ENCODE measurements at regions not wholly inside any gene's neighbourhood (a gene's known extent, or its start where the extent isn't known, plus 50 kb on each side); places are given as distances from the start of the nearest gene placed in this dataset.

GRCh38 chr13:69623973-69624372, 483.7 kb upstream of the ATXN8OS start:
- no peak for ATAC-seq
- no peak for TF ChIP-seq RARB (CRISPR knock-in tag; IDR thresholded peaks at IDR 0.05)
- TF ChIP-seq TOX (CRISPR knock-in tag; IDR thresholded peaks at IDR 0.05; ENCODE audit: borderline replicate concordance), result no peak
- TF ChIP-seq ZFP3 (CRISPR knock-in tag; IDR thresholded peaks at IDR 0.05), result no peak
- TF ChIP-seq PPARA (CRISPR knock-in tag; IDR thresholded peaks at IDR 0.05; ENCODE audit: borderline replicate concordance), result no peak
- no peak for TF ChIP-seq ZNF70 (CRISPR knock-in tag; IDR thresholded peaks at IDR 0.05)
- no peak for TF ChIP-seq SNAI2 (CRISPR knock-in tag; IDR thresholded peaks at IDR 0.05)
- TF ChIP-seq PATZ1 (CRISPR knock-in tag; IDR thresholded peaks at IDR 0.05; ENCODE audit: borderline replicate concordance), result no peak
- TF ChIP-seq CSRNP3 (CRISPR knock-in tag; IDR thresholded peaks at IDR 0.05), result no peak
- TF ChIP-seq GLIS3 (CRISPR knock-in tag; IDR thresholded peaks at IDR 0.05), result no peak
- no peak for TF ChIP-seq ZFP30 (CRISPR knock-in tag; IDR thresholded peaks at IDR 0.05)
- no peak for TF ChIP-seq CSDC2 (CRISPR knock-in tag; IDR thresholded peaks at IDR 0.05)

- ATAC-seq, result no peak
- TF ChIP-seq TSHZ2 (CRISPR knock-in tag; IDR thresholded peaks at IDR 0.05) (no peak), CREB5 (CRISPR knock-in tag; IDR thresholded peaks at IDR 0.05; ENCODE audit: low read depth) (no peak), ZC3H10 (CRISPR knock-in tag; IDR thresholded peaks at IDR 0.05) (no peak), PATZ1 (CRISPR knock-in tag; IDR thresholded peaks at IDR 0.05; ENCODE audit: borderline replicate concordance) (no peak), CSRNP3 (CRISPR knock-in tag; IDR thresholded peaks at IDR 0.05) (no peak), CSDC2 (CRISPR knock-in tag; IDR thresholded peaks at IDR 0.05) (no peak), ZNF8 (CRISPR knock-in tag; IDR thresholded peaks at IDR 0.05) (no peak), ZNF70 (CRISPR knock-in tag; IDR thresholded peaks at IDR 0.05) (no peak), ESRRG (CRISPR knock-in tag; IDR thresholded peaks at IDR 0.05) (no peak), POU6F1 (CRISPR knock-in tag; IDR thresholded peaks at IDR 0.05; ENCODE audit: borderline replicate concordance, low read depth) (no peak)
Measured at GRCh38 chr13:69619651-69620050, 488.0 kb upstream of the ATXN8OS start.

- ATAC-seq, result no peak
- TF ChIP-seq RARB (CRISPR knock-in tag; IDR thresholded peaks at IDR 0.05) (no peak), PATZ1 (CRISPR knock-in tag; IDR thresholded peaks at IDR 0.05; ENCODE audit: borderline replicate concordance) (no peak), TCF4 (CRISPR knock-in tag; IDR thresholded peaks at IDR 0.05; ENCODE audit: borderline replicate concordance) (no peak), OSR1 (CRISPR knock-in tag; IDR thresholded peaks at IDR 0.05) (no peak), ZFP30 (CRISPR knock-in tag; IDR thresholded peaks at IDR 0.05) (no peak), TSHZ2 (CRISPR knock-in tag; IDR thresholded peaks at IDR 0.05) (no peak)
Measured at GRCh38 chr13:69618838-69619237, 488.8 kb upstream of the ATXN8OS start.
